ENCODE measurements at regions not wholly inside any gene's neighbourhood (a gene's known extent, or its start where the extent isn't known, plus 50 kb on each side); places are given as distances from the start of the nearest gene placed in this dataset.
"Not testable (repeated sequence)": the region's sequence is repeated elsewhere in the genome, so short reads cannot be mapped to it uniquely, and the experiment has no call there.

DNA sequence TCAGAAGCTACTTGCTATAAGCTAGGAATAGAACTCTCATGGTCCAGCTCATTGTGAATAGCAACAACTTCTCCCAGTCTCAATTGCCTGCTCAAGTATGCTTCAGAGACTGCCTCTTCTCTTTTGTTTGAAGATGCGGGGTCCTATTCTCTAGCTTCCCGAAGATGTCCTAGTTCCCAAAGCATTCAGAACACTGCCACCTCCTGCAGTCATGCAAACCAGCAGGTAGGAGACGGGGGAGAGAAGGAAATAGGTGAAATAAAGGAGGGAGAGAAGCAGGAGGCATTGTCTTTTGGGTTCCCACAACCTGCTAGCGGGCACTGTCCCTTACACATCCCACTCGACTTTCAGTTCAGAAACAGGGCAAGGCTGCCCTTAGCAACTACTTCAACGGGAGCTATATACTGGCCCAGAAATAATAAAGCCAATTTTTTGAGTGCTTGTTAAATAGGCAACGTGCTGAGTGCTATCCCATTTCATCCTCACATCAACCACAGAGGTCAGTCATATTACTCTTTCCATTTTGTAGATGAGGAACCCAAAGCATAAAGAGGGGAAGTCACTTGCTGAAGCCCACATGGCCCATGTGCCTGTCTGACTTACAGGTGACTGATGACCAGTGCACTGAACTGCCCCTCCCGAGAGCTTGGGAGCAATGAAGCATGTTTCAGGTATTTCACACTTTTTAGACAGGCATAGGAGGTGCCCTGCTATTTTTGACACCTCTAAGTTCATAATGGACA, 61.9 kb upstream of the ATXN1 start:
- no peak overlapping the region for H3K4me3 ChIP-seq
- H3K36me3 ChIP-seq = no peaks in the 10 kb centered on the region
- ATAC-seq = no peak
- intact Hi-C loops (cut with DNase I) = no loop called here
- no peak overlapping the region for H3K27ac ChIP-seq
- no peaks in the 10 kb centered on the region for H3K4me1 ChIP-seq
- no peaks in the 10 kb centered on the region for H3K9me3 ChIP-seq
- no peaks in the 10 kb centered on the region for H3K27me3 ChIP-seq
- TF ChIP-seq, protein P1, sequence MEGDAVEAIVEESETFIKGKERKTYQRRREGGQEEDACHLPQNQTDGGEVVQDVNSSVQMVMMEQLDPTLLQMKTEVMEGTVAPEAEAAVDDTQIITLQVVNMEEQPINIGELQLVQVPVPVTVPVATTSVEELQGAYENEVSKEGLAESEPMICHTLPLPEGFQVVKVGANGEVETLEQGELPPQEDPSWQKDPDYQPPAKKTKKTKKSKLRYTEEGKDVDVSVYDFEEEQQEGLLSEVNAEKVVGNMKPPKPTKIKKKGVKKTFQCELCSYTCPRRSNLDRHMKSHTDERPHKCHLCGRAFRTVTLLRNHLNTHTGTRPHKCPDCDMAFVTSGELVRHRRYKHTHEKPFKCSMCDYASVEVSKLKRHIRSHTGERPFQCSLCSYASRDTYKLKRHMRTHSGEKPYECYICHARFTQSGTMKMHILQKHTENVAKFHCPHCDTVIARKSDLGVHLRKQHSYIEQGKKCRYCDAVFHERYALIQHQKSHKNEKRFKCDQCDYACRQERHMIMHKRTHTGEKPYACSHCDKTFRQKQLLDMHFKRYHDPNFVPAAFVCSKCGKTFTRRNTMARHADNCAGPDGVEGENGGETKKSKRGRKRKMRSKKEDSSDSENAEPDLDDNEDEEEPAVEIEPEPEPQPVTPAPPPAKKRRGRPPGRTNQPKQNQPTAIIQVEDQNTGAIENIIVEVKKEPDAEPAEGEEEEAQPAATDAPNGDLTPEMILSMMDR (IDR thresholded peaks at IDR 0.05) = no peak
- no peak for DNase-seq

DNA sequence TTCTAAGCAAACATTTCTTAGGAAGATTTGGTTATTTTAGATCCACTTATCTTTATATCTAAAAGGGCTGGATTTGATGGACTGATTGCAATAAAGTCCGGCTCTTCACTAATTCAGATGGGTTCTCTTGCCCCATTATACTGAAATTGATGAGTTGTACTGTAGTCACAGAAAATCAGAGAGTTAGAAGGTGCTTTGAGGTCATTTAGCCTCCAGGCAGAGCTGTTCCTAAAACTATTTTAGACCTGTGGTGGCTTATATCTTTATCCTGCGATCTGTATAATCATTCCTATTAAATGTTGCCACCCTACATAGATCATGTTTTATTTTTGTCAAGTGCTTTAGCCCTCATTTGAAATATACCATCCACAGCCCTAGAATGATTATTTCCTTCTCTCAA, 61.3 kb upstream of the ATXN1 start:
- H3K9me3 ChIP-seq = no peaks in the 10 kb centered on the region
- TF ChIP-seq, protein P1 (IDR thresholded peaks at IDR 0.05) = no peak
- H3K27ac ChIP-seq = no peak overlapping the region
- intact Hi-C loops (cut with DNase I) = no loop called here
- DNase-seq = no peak
- ATAC-seq = no peak
- no peaks in the 10 kb centered on the region for H3K27me3 ChIP-seq
- H3K4me1 ChIP-seq = no peaks in the 10 kb centered on the region
- no peaks in the 10 kb centered on the region for H3K36me3 ChIP-seq
- no peak overlapping the region for H3K4me3 ChIP-seq

DNA sequence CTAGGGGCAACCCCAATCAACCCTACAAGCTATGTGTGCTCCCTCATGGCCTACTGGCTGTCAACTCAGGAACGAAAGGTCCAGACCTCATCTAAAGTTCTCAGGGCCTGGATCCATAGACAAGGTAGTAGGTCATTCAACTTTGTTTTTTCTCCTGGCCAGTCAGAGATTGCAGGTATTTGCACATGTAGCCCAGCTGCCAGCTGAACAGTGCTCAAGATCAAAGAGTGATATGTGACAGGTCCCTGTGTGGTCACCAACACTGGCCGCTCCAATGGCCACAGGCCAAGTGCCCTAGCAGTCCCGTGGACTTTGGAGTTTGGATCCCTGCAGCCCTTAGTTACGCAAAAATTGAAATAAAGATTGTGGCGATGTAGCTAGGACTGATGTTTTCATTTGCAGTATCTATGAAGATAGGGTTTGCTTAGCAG, 60.6 kb upstream of the ATXN1 start:
- TF ChIP-seq, protein P1 (IDR thresholded peaks at IDR 0.05) = no peak
- no peak for DNase-seq
- H3K9me3 ChIP-seq = no peaks in the 10 kb centered on the region
- H3K36me3 ChIP-seq = no peaks in the 10 kb centered on the region
- H3K27me3 ChIP-seq = no peaks in the 10 kb centered on the region
- H3K4me3 ChIP-seq = no peak overlapping the region
- intact Hi-C loops (cut with DNase I) = no loop called here
- H3K4me1 ChIP-seq = no peaks in the 10 kb centered on the region
- no peak for ATAC-seq
- H3K27ac ChIP-seq = no peak overlapping the region

DNA sequence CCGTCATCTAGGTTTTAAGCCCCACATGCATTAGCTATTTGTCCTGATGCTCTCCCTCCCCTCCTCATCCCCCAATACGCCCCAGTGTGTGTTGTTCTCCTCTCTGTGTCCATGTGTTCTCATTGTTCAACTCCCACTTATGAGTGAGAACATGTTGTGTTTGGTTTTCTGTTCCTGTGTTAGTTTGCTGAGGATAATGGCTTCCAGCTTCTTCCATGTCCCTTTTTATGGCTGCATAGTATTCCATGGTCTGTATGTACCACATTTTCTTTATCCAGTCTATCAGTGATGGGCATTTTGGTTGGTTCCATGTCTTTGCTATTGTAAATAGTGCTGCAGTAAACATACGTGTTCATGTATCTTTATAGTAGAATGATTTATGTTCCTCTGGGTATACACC, 59.0 kb upstream of the ATXN1 start:
- H3K4me3 ChIP-seq; H3K9me3 ChIP-seq; ATAC-seq; H3K36me3 ChIP-seq; H3K27me3 ChIP-seq; H3K4me1 ChIP-seq; DNase-seq; H3K27ac ChIP-seq; intact Hi-C loops (cut with DNase I): not testable (repeated sequence)

DNA sequence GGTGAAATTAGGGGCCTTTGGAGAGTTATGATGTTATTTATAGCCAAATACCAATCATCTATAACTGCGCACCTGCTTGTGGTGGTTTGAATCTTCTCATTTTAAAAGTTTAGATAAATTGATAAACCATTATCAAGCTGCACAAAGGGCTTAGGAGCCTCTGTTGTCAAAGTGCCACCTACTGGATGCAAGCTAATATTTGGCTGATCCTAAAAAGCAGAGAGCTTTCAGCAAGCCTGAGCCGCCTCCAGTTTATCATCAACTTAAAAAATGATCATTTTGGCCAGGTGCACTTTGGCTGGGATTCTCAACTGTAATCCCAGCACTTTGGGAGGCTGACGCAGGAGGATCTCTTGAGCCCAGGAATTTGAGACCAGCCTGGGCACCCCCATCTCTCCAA, 58.5 kb upstream of the ATXN1 start:
- ATAC-seq (no peak), DNase-seq (no peak)
- H3K27me3 ChIP-seq = no peaks in the 10 kb centered on the region
- TF ChIP-seq, protein P1 (IDR thresholded peaks at IDR 0.05) = peak; percentile 18
- no peak overlapping the region for H3K27ac ChIP-seq
- intact Hi-C loops (cut with DNase I) = no loop called here
- H3K36me3 ChIP-seq = no peaks in the 10 kb centered on the region
- no peaks in the 10 kb centered on the region for H3K4me1 ChIP-seq
- no peak overlapping the region for H3K4me3 ChIP-seq
- no peaks in the 10 kb centered on the region for H3K9me3 ChIP-seq

DNA sequence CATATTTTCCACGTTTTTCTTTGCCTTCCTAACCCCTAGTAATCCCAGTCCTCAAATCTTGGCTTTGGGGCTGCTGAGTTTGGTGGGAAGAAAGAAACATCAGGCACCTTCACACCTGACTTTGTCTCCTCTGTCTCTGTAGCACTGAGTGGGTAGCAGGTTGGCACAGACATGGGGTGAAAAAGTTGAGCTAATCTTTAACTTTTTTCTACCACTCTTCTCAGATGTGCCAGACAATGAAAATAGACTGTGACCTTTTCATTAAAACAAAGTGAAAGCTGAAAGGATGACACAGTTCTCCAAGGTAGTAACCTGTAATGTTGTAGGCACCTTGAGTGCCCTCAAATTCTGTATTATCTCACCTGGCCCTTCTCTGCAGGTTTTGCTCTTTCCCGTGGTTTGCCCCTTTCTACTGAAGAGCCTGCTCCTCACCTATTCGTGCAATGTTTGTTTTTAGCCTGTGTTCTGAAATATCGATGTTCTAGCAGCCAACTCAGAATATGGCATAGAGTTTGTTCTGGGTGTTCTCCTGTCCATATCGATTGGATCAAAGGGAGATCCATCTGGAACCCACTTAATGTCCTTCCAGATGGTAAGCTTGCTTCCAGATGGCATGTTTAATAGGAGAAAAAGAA, 57.8 kb upstream of the ATXN1 start:
- Histone ChIP-seq H3K27me3 (no peaks in the 10 kb centered on the region), H3K27ac (no peak overlapping the region), H3K4me3 (no peak overlapping the region), H3K9me3 (no peaks in the 10 kb centered on the region), H3K4me1 (no peaks in the 10 kb centered on the region), H3K36me3 (no peaks in the 10 kb centered on the region)
- DNase-seq (no peak), ATAC-seq (no peak)
- intact Hi-C loops (cut with DNase I) = no loop called here
- TF ChIP-seq, protein P1 (IDR thresholded peaks at IDR 0.05) = no peak
